ENCODE measurements at regions not wholly inside any gene's neighbourhood (a gene's known extent, or its start where the extent isn't known, plus 50 kb on each side); places are given as distances from the start of the nearest gene placed in this dataset.

DNA sequence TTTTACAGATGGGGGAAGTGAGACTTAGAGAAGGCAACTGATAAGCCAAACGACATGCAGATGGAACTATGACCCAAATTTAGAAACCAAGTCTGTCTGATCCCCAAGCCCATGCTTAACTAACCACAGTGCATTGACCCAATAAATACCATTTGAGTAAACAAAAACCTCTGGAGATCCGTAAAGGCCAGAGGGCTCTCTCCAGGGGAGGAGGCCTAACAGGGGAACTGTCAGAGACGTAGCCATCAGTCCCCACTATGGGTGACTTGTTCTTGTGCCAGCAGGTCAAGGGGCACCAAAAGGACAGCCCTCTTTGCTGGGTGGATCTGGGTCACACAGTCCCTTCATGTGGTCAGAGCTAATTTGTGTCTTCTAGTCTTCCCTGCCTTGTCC, 420.2 kb downstream of the BCOR start:
- WGBS, 2 donors: 93 to 100% methylated on average over 1 to 3 of the region's 3 CpGs
- H3K27ac ChIP-seq: no peak overlapping the region

DNA sequence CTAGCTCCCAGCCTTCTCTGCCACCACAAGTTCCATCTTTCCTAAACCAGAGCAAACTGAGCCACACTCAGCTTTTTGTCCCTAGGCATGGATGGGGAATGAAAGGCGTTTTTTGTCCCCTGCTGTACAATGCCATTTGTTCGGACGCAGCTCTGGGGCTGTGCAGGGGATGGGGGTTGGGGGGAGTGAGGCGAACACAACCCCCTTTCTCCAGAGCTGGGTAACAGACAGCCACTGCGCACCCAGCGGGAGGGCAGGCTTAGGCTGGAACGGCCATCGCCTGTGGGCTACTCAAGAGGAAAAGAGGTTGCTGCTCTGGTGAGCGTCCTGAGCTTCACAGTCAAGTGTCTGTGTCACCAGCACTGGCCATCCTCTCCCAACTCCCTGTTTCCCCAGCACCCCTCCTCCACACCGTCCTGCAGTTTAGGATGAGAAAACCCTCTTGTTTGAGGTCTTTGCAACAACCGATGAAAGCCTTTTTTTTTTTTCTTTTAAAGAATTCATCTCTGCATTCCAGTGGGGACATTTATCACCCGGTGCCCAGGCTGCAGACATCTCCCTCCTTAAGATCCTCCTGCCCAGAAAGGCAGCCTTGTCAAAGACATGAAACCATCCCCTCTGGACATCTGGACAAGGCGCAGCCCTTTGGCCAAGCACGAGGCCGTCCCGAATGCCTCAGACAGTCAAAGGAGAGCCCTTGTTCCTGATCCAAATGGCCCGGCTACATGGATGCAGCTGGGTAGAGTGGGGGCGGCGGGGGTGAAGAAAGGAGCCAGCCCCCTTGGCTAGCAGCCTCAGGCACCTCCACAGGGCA, 419.6 kb downstream of the BCOR start:
- no peak overlapping the region for H3K4me3 ChIP-seq (replicated peaks in 1 of 3)
- no peak for DNase-seq
- H3K27ac ChIP-seq: no peak overlapping the region
- H3K36me3 ChIP-seq: no peaks in the 10 kb centered on the region
- H3K4me1 ChIP-seq: peaks cover 0 to 3% of the 10 kb centered on the region in 2 donors
- intact Hi-C loops (cut with DNase I): no loop called here
- H3K27me3 ChIP-seq: no peaks in the 10 kb centered on the region
- WGBS, 2 donors: 80 to 92% methylated on average over 10 of the region's 19 CpGs
- TF ChIP-seq CTCF (IDR thresholded peaks at IDR 0.05) (no peak), POLR2A (IDR thresholded peaks at IDR 0.05) (no peak)
- no peaks in the 10 kb centered on the region for H3K9me3 ChIP-seq

More for the DNA sequence above, 420.2 kb downstream of the BCOR start:
- H3K27me3 ChIP-seq: no peaks in the 10 kb centered on the region
- H3K4me1 ChIP-seq: peaks cover 0 to 3% of the 10 kb centered on the region in 2 donors
- intact Hi-C loops (cut with DNase I): no loop called here
- DNase-seq: no peak
- H3K9me3 ChIP-seq: no peaks in the 10 kb centered on the region
- H3K4me3 ChIP-seq (replicated peaks in 1 of 3): no peak overlapping the region
- H3K36me3 ChIP-seq: no peaks in the 10 kb centered on the region
- no peak for TF ChIP-seq CTCF (IDR thresholded peaks at IDR 0.05)
- TF ChIP-seq POLR2A (IDR thresholded peaks at IDR 0.05): no peak

DNA sequence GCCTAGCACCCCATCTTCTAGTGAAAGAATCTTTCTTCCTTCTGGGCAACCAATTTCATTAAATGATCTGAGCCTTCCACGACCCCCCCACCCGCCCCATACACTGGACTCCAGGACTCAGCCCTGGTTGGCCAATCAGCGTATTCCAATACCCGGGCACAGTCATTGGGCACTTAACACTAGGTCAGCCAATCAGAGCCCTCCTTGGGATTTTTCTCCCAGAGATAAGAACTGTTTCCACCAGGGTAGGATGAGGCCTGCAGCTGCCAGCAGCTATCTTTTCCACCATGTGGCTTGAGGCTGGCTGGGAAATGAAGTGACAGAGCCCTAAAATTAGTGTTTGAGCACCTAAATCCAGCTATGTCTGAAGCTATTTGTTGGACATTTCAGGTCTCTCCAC, 418.8 kb downstream of the BCOR start:
- H3K27ac ChIP-seq: no peak overlapping the region
- no peak for TF ChIP-seq POLR2A (IDR thresholded peaks at IDR 0.05)
- no peak for TF ChIP-seq CTCF (IDR thresholded peaks at IDR 0.05)
- no peaks in the 10 kb centered on the region for H3K36me3 ChIP-seq
- no peak overlapping the region for H3K4me3 ChIP-seq (replicated peaks in 1 of 3)
- 83 to 88% methylated on average over 2 of the region's 4 CpGs for WGBS, 2 donors
- intact Hi-C loops (cut with DNase I): no loop called here
- H3K9me3 ChIP-seq: no peaks in the 10 kb centered on the region
- no peak for DNase-seq
- H3K27me3 ChIP-seq: no peaks in the 10 kb centered on the region
- H3K4me1 ChIP-seq: peaks cover 0 to 3% of the 10 kb centered on the region in 2 donors

DNA sequence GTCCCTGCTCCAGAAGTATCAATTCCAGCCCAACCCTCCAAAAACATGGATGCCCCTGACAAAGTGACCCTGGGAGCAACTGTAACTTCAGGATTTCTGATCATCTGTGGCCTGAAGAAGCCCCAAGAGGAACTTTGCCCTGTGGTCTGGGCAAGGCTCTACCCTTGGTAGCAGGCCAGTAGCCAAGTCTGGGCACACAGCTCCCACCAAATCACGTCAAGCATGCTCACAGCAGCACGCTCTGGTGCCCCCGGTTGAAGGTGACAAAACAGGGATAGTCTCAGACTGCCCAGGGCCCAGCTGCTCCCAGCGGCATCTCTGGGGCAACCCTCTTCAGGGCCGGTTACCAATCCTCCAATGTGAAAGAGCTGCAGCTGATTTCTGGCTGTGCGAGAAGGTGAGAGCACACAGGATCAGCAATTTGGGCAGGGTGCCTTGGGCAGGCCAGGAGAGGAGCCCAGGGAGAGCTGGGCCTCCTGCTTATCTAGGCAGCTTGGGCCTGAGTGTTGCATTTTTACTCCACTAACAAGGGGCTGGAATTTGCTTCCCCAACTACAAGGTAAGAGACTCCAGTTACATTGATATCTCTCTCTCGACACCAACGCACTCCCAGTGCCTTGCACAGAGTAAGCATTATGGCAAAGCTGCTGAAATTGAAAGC, 418.1 kb downstream of the BCOR start:
- H3K4me3 ChIP-seq (replicated peaks in 1 of 3): no peak overlapping the region
- WGBS, 2 donors: 76 to 79% methylated on average over 2 of the region's 8 CpGs
- H3K27me3 ChIP-seq: no peaks in the 10 kb centered on the region
- H3K27ac ChIP-seq: no peak overlapping the region
- peaks cover 0 to under 1% of the 10 kb centered on the region in 2 donors for H3K4me1 ChIP-seq
- DNase-seq: peak; percentile 39 to 44
- TF ChIP-seq POLR2A (IDR thresholded peaks at IDR 0.05) (no peak), CTCF (IDR thresholded peaks at IDR 0.05) (no peak)
- intact Hi-C loops (cut with DNase I): no loop called here
- H3K9me3 ChIP-seq: no peaks in the 10 kb centered on the region
- no peaks in the 10 kb centered on the region for H3K36me3 ChIP-seq

DNA sequence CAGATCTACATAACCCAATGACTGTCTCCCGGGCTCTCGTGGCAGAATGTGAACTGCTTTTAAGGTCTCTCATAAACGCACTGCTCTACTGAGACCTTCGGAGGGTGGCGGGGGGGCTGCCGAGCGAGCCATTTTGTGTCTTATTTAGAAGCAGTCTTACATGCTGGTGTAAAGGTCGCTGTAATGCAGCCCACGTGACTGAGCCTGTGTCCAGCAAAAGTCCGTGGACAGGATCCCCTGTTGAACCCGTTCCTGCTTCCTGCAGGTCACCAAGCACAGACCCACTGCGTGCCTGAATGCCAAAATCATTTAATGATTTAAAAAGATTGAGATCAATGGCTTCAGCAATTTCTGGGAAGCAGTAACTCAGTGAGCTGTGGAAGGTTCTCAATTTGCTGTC, 415.9 kb downstream of the BCOR start:
- no peak for DNase-seq
- H3K27ac ChIP-seq: no peak overlapping the region
- H3K4me3 ChIP-seq (replicated peaks in 1 of 3): no peak overlapping the region
- TF ChIP-seq POLR2A (IDR thresholded peaks at IDR 0.05): no peak
- no peaks in the 10 kb centered on the region for H3K9me3 ChIP-seq
- no peaks in the 10 kb centered on the region for H3K36me3 ChIP-seq
- H3K27me3 ChIP-seq: no peaks in the 10 kb centered on the region
- H3K4me1 ChIP-seq: no peaks in the 10 kb centered on the region
- WGBS, 2 donors: 84 to 88% methylated on average over 8 to 11 of the region's 12 CpGs
- intact Hi-C loops (cut with DNase I): no loop called here

Data from thyroid gland (tissue), 4 donors.